ENCODE measurements at regions not wholly inside any gene's neighbourhood (a gene's known extent, or its start where the extent isn't known, plus 50 kb on each side); places are given as distances from the start of the nearest gene placed in this dataset.

DNA sequence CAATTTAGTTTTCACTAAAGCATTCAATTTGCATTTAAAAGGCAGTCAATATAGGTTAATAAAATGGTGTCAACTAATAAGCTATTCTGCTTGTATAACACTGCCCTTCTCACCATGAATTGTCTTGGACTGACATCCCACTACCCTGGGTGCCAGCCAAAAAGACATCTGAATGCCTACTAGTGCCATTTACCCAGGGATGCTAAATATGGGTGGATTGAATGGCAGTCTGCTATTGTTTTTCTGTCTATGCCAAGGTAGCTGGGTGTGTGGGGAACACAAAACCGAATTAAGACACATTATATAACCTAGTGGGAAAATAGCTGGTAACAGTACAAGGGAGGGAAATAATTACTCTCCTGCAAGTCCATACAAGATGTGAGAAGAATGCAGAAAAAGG, 240.0 kb upstream of the CFAP20DC start:
- no peaks in the 10 kb centered on the region for H3K27me3 ChIP-seq (ENCODE audit: insufficient read depth, low read depth, severe bottlenecking)
- no peaks in the 10 kb centered on the region for H3K36me3 ChIP-seq
- H3K4me3 ChIP-seq (ENCODE audit: low read depth, low read length), result no peak overlapping the region
- H3K27ac ChIP-seq, result no peak overlapping the region
- no peak for DNase-seq
- no peaks in the 10 kb centered on the region for H3K9me3 ChIP-seq (ENCODE audit: severe bottlenecking)
- TF ChIP-seq, protein P1, sequence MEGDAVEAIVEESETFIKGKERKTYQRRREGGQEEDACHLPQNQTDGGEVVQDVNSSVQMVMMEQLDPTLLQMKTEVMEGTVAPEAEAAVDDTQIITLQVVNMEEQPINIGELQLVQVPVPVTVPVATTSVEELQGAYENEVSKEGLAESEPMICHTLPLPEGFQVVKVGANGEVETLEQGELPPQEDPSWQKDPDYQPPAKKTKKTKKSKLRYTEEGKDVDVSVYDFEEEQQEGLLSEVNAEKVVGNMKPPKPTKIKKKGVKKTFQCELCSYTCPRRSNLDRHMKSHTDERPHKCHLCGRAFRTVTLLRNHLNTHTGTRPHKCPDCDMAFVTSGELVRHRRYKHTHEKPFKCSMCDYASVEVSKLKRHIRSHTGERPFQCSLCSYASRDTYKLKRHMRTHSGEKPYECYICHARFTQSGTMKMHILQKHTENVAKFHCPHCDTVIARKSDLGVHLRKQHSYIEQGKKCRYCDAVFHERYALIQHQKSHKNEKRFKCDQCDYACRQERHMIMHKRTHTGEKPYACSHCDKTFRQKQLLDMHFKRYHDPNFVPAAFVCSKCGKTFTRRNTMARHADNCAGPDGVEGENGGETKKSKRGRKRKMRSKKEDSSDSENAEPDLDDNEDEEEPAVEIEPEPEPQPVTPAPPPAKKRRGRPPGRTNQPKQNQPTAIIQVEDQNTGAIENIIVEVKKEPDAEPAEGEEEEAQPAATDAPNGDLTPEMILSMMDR (IDR thresholded peaks at IDR 0.05; ENCODE audit: low read depth, low read length), result no peak

DNA sequence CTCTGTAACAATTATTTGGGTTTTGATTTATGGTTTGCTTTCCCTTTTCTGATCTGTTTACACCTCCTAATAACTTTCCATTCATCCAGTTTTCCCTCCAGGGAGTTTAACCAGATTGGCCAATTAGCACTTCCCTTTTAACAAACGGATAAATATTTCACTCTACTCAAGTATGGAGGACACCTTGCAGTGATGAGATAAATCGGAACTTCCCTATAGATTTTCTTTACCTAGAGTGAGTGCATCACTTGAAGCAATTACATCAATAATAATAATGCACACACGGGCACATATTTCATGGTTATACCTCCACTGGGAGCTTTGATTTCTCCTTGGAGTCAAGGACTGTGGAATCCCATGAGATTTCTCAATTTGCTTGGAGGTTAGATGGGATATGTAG, 239.1 kb upstream of the CFAP20DC start:
- Histone ChIP-seq H3K27me3 (ENCODE audit: insufficient read depth, low read depth, severe bottlenecking) (no peaks in the 10 kb centered on the region), H3K36me3 (no peaks in the 10 kb centered on the region), H3K27ac (no peak overlapping the region), H3K9me3 (ENCODE audit: severe bottlenecking) (no peaks in the 10 kb centered on the region), H3K4me3 (ENCODE audit: low read depth, low read length) (no peak overlapping the region)
- TF ChIP-seq, protein P1 (IDR thresholded peaks at IDR 0.05; ENCODE audit: low read depth, low read length), result no peak
- no peak for DNase-seq

DNA sequence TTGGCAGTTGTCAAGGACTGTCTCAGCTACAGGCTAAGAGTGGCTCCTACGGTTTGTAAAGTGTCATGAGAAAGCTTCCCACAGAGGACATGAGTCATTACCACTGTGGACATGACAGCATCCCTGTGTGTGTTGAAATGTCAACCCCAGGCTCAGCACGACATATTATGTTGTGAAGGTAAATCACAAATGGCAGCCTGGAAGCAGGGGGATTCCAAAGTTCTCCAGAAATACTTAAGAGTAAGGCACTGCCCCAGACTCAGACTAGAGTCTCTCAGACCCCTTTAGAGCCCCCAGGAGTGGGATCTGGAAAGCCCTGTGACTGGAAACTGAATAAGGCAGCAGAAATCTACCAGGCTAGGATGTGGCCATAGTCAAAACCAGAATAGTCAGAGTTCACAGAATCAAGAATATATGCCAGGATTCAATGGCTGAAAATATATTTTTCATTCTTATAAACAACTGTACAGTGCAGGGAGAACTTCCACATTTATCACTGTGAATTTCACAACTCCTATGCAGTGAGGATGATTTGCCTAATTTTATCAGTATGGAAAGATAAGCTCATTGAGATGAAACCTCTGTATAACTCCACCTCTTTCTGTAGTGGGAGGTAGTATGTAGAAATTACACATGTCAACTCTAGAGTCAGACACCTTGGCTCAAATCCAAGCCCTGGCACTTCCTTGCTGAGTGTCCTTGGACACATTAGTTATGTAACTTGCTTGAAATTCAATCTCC, 237.1 kb upstream of the CFAP20DC start:
- no peak overlapping the region for H3K27ac ChIP-seq
- TF ChIP-seq, protein P1 (IDR thresholded peaks at IDR 0.05; ENCODE audit: low read depth, low read length), result no peak
- DNase-seq, result no peak

DNA sequence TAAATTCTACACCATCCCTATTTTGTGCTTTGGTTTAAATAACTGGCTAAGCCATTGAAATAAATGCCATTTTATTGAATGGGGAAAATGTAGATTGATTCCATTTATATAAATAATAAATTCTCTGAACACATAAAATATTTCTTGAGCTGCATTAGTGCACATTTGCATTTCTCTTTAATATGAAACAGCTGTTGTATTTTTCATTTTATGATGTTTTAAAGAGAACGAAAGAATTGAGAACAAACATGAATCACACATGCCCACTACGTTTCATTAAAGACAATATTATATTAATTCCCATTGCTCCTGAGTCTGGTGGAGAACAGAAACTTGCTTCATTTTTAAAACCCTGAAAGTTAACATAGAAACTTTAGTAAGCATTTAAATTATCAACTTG, 235.7 kb upstream of the CFAP20DC start:
- no peaks in the 10 kb centered on the region for H3K27me3 ChIP-seq (ENCODE audit: insufficient read depth, low read depth, severe bottlenecking)
- no peak overlapping the region for H3K27ac ChIP-seq
- H3K4me3 ChIP-seq (ENCODE audit: low read depth, low read length), result no peak overlapping the region
- H3K36me3 ChIP-seq, result no peaks in the 10 kb centered on the region
- TF ChIP-seq, protein P1 (IDR thresholded peaks at IDR 0.05; ENCODE audit: low read depth, low read length), result no peak
- no peak for DNase-seq
- no peaks in the 10 kb centered on the region for H3K9me3 ChIP-seq (ENCODE audit: severe bottlenecking)

More for the DNA sequence above, 237.1 kb upstream of the CFAP20DC start:
- H3K36me3 ChIP-seq, result no peaks in the 10 kb centered on the region
- no peaks in the 10 kb centered on the region for H3K9me3 ChIP-seq (ENCODE audit: severe bottlenecking)
- no peaks in the 10 kb centered on the region for H3K27me3 ChIP-seq (ENCODE audit: insufficient read depth, low read depth, severe bottlenecking)
- H3K4me3 ChIP-seq (ENCODE audit: low read depth, low read length), result no peak overlapping the region

DNA sequence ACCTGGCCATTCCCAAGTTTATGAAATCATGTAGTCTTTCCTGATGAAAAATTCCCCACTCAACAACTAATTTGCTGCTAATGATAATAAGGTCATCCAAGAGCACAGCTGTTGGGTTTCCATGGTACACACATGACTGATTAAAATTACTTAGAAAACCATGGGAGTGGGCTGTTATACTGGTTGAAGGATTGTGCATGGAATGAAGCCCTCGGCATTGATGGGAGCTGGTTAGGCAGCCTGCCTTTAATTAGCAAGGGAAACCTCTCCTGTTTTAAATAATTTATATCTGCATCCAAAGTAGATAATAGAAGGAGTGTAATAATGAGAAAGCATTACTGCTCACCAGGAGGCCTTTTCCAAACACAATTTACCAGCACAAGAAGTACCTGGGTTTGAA, 235.1 kb upstream of the CFAP20DC start:
- H3K4me3 ChIP-seq (ENCODE audit: low read depth, low read length), result no peak overlapping the region
- TF ChIP-seq, protein P1 (IDR thresholded peaks at IDR 0.05; ENCODE audit: low read depth, low read length), result no peak
- no peaks in the 10 kb centered on the region for H3K9me3 ChIP-seq (ENCODE audit: severe bottlenecking)
- H3K36me3 ChIP-seq, result no peaks in the 10 kb centered on the region
- DNase-seq, result no peak
- no peaks in the 10 kb centered on the region for H3K27me3 ChIP-seq (ENCODE audit: insufficient read depth, low read depth, severe bottlenecking)
- no peak overlapping the region for H3K27ac ChIP-seq

DNA sequence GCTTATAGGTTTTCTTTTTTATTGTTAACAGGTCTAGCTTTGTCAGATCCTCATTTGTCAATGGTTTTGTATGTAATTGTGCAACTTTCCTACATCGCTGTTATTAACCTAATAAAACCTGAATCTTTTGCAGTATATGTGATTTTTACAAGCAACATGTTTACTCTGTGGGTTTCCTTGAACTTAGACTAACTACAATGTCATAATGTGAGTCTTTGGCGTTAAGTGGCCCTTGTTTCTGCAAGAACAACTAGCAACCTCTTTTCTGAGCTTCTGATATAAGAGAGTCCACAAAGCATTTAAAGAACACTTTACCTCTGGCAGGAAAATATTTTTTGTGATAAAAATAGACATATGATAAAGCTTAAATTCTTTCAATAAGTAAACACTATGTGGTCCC, 230.3 kb upstream of the CFAP20DC start:
- Histone ChIP-seq H3K27ac (no peak overlapping the region), H3K4me3 (ENCODE audit: low read depth, low read length) (no peak overlapping the region), H3K36me3 (no peaks in the 10 kb centered on the region), H3K9me3 (ENCODE audit: severe bottlenecking) (no peaks in the 10 kb centered on the region), H3K27me3 (ENCODE audit: insufficient read depth, low read depth, severe bottlenecking) (no peaks in the 10 kb centered on the region)
- TF ChIP-seq, protein P1 (IDR thresholded peaks at IDR 0.05; ENCODE audit: low read depth, low read length), result no peak
- DNase-seq, result no peak

All from WERI-Rb-1 (cell line).